NCI-H2227 (cell line): ENCODE measurements at regions not wholly inside any gene's neighbourhood (a gene's known extent, or its start where the extent isn't known, plus 50 kb on each side); places are given as distances from the start of the nearest gene placed in this dataset.

Experiments
- DNase-seq: peaks from one replicate; lab custom pipeline; 2025; ENCODE audit not compliant: unreplicated experiment; lab: John Stamatoyannopoulos, UW

GRCh38 chr12:23057571-23057970, 432.6 kb downstream of the ETNK1 start:
- DNase-seq, result no peak

GRCh38 chr12:23060161-23060560, 435.2 kb downstream of the ETNK1 start:
- no peak for DNase-seq

GRCh38 chr12:23063206-23063605, 438.2 kb downstream of the ETNK1 start:
- no peak for DNase-seq

- no peak for DNase-seq
Measured at GRCh38 chr12:23066095-23066494, 441.1 kb downstream of the ETNK1 start.

- DNase-seq, result no peak
Measured at GRCh38 chr12:23083267-23083666, 458.3 kb downstream of the ETNK1 start.

GRCh38 chr12:23084236-23084995, 459.4 kb downstream of the ETNK1 start:
- DNase-seq, result no peak

- DNase-seq, result no peak
Measured at GRCh38 chr12:23088594-23088993, 463.6 kb downstream of the ETNK1 start.

GRCh38 chr12:23093488-23093887, 468.5 kb downstream of the ETNK1 start:
- DNase-seq, result no peak

- DNase-seq, result no peak
Measured at GRCh38 chr12:23096321-23096720, 471.4 kb downstream of the ETNK1 start.

- DNase-seq, result no peak
Measured at GRCh38 chr12:23098110-23098509, 473.1 kb downstream of the ETNK1 start.

- DNase-seq, result peak; percentile 10
Measured at GRCh38 chr12:23098517-23098916, 473.5 kb downstream of the ETNK1 start.

- no peak for DNase-seq
Measured at GRCh38 chr12:23099104-23099503, 474.1 kb downstream of the ETNK1 start.

- no peak for DNase-seq
Measured at GRCh38 chr12:23099604-23100003, 474.6 kb downstream of the ETNK1 start.

GRCh38 chr12:23108957-23109356, 484.0 kb downstream of the ETNK1 start:
- DNase-seq, result no peak

- DNase-seq, result no peak
Measured at GRCh38 chr12:23113781-23114180, 488.8 kb downstream of the ETNK1 start.

GRCh38 chr12:23115984-23116383, 491.0 kb downstream of the ETNK1 start:
- DNase-seq, result no peak

GRCh38 chr12:23126794-23127193, 501.8 kb downstream of the ETNK1 start:
- DNase-seq, result no peak

- no peak for DNase-seq
Measured at GRCh38 chr12:23127701-23128100, 502.7 kb downstream of the ETNK1 start.

- no peak for DNase-seq
Measured at GRCh38 chr12:23128462-23128861, 503.5 kb downstream of the ETNK1 start.

- no peak for DNase-seq
Measured at GRCh38 chr12:23132357-23132756, 507.4 kb downstream of the ETNK1 start.

GRCh38 chr12:23133471-23133870, 508.5 kb downstream of the ETNK1 start:
- no peak for DNase-seq

- no peak for DNase-seq
Measured at GRCh38 chr12:23139026-23139425, 514.1 kb downstream of the ETNK1 start.

- DNase-seq, result no peak
Measured at GRCh38 chr12:23140710-23141109, 515.7 kb downstream of the ETNK1 start.
